ENCODE measurements at regions not wholly inside any gene's neighbourhood (a gene's known extent, or its start where the extent isn't known, plus 50 kb on each side); places are given as distances from the start of the nearest gene placed in this dataset.

GRCh38 chr6:53999088-53999755, 112.0 kb upstream of the MLIP start:
- POLR2A ChIA-PET (ENCODE audit: partially characterized antibody), result no interaction called here
- H2AFZ ChIP-seq (ENCODE audit: low read length), result no peak overlapping the region
- no peak for FAIRE-seq
- TF ChIP-seq POU5F1 (IDR thresholded peaks at IDR 0.05; ENCODE audit: low read depth, low read length) (no peak), CREB1 (IDR thresholded peaks at IDR 0.05) (no peak), GTF2F1 (IDR thresholded peaks at IDR 0.05; ENCODE audit: borderline replicate concordance, low read depth, low read length) (no peak), CHD2 (IDR thresholded peaks at IDR 0.05; ENCODE audit: low read length) (no peak), SP1 (IDR thresholded peaks at IDR 0.05; ENCODE audit: low read depth, low read length) (no peak), JUND (IDR thresholded peaks at IDR 0.05; ENCODE audit: low read length) (no peak), SIRT6 (IDR thresholded peaks at IDR 0.05; ENCODE audit: low read length) (no peak), ASH2L (IDR thresholded peaks at IDR 0.05; ENCODE audit: low read length) (no peak), TAF1 (IDR thresholded peaks at IDR 0.05; ENCODE audit: low read depth, low read length) (no peak), CBX5 (IDR thresholded peaks at IDR 0.05; ENCODE audit: low read depth, low read length) (no peak), PHF8 (conservative IDR thresholded peaks at IDR 0.05; ENCODE audit: low read depth, low read length) (no peak), RFX5 (IDR thresholded peaks at IDR 0.05; ENCODE audit: borderline replicate concordance, low read depth, low read length) (no peak), CTBP2 (IDR thresholded peaks at IDR 0.05; ENCODE audit: borderline replicate concordance, insufficient read depth, insufficient read length, low read length) (no peak), EGR1 (IDR thresholded peaks at IDR 0.05; ENCODE audit: borderline replicate concordance, low read depth, low read length) (no peak), POLR2A (IDR thresholded peaks at IDR 0.05; ENCODE audit: control extremely low read depth in 1 of 2, low read depth in 2 of 2, low read length in 2 of 2) (no peak)

More at GRCh38 chr6:53999088-53999755, 112.0 kb upstream of the MLIP start:
- 95% methylated on average over 8 of the region's 8 CpGs; no CpG with 5 or more reads in 1 of the 2 experiments for WGBS, 2 experiments (ENCODE audit: extremely low coverage in 1 of 2, insufficient coverage in 1 of 2, insufficient read length in 1 of 2, insufficient replicate concordance in 2 of 2, low coverage in 1 of 2, low lambda C conversion rate in 2 of 2, missing lambda C conversion rate in 1 of 2)
- Histone ChIP-seq H2BK15ac (ENCODE audit: low read length) (no peak overlapping the region), H3K23me2 (ENCODE audit: low read depth, low read length) (no peaks in the 10 kb centered on the region), H3K79me2 (ENCODE audit: control insufficient read depth in 1 of 2, insufficient read depth in 2 of 2, low read length in 2 of 2) (no peaks in the 10 kb centered on the region), H3K27ac (ENCODE audit: low read depth, low read length) (no peak overlapping the region), H4K8ac (ENCODE audit: extremely low read depth, insufficient read depth, low read length) (no peak overlapping the region), H2AK5ac (ENCODE audit: low read depth, low read length) (no peak overlapping the region), H3K27me3 (replicated peaks in 1 of 4; ENCODE audit: control insufficient read depth in 3 of 4, extremely low read depth in 1 of 4, insufficient read depth in 3 of 4, low read length in 3 of 4) (peaks cover 0 to 1% (median 0%) of the 10 kb centered on the region in 4 experiments; a peak in 1 of 7 replicates), H2BK5ac (ENCODE audit: low read depth, low read length) (no peak overlapping the region), H3K4ac (replicated peaks; ENCODE audit: insufficient read length, low read depth, low read length) (no peak overlapping the region), H4K91ac (replicated peaks; ENCODE audit: insufficient read length, low read length) (no peak overlapping the region), H3K4me2 (ENCODE audit: insufficient read depth in 1 of 2, low read depth in 2 of 2, low read length in 2 of 2) (no peak overlapping the region), H3K36me3 (ENCODE audit: control insufficient read depth in 2 of 4, insufficient read depth in 4 of 4, low read length in 3 of 4) (no peaks in the 10 kb centered on the region), H3K56ac (replicated peaks; ENCODE audit: insufficient read length, low read depth, low read length) (no peak overlapping the region), H3K18ac (ENCODE audit: extremely low read depth, low read length) (no peak overlapping the region), H2BK20ac (ENCODE audit: low read length) (no peak overlapping the region), H4K5ac (ENCODE audit: insufficient read length, low read depth, low read length) (no peak overlapping the region), H3K79me1 (ENCODE audit: low read depth, low read length) (no peaks in the 10 kb centered on the region), H3K23ac (ENCODE audit: insufficient read length) (no peak overlapping the region), H3K9me3 (ENCODE audit: insufficient read depth in 2 of 2, low read depth in 1 of 2, low read length in 1 of 2) (no peaks in the 10 kb centered on the region), H4K20me1 (replicated peaks in 1 of 2; ENCODE audit: control insufficient read depth in 1 of 2, insufficient read depth in 2 of 2, low read length in 2 of 2) (no peaks in the 10 kb centered on the region), H2BK12ac (ENCODE audit: low read depth, low read length) (no peak overlapping the region), H2BK120ac (replicated peaks; ENCODE audit: low read depth, low read length) (no peak overlapping the region), H3K4me1 (replicated peaks in 1 of 4; ENCODE audit: control insufficient read depth in 3 of 4, insufficient read depth in 4 of 4, low read length in 3 of 4) (no peaks in the 10 kb centered on the region), H3K4me3 (ENCODE audit: extremely low read depth in 1 of 4, insufficient read depth in 2 of 4, low read depth in 3 of 4, low read length in 4 of 4) (no peak overlapping the region), H3K9ac (replicated peaks in 1 of 4; ENCODE audit: extremely low read depth in 1 of 4, low read depth in 3 of 4, low read length in 3 of 4) (no peak overlapping the region), H3K14ac (ENCODE audit: insufficient read length) (no peak overlapping the region)
- no peak for DNase-seq (ENCODE audit: low read depth in 1 of 2, low spot score in 2 of 2)
- CTCF ChIA-PET (ENCODE audit: partially characterized antibody), result interaction anchor here (1.0 to 4.8 kb wide), 2 partner anchors 13 to 271 kb away, joined by 3 to 25 read pairs; no protein-coding TSS in a partner anchor

Measured in H1 (cell line).